Left cardiac atrium (tissue), 4 donors: ENCODE measurements at regions not wholly inside any gene's neighbourhood (a gene's known extent, or its start where the extent isn't known, plus 50 kb on each side); places are given as distances from the start of the nearest gene placed in this dataset.
"Not testable (repeated sequence)": the region's sequence is repeated elsewhere in the genome, so short reads cannot be mapped to it uniquely, and the experiment has no call there.

Source experiments
- ATAC-seq, 2 donors: fragments of 200-7000 bp; cut with Tn5 transposase; one replicate each; pipeline ENCODE4 v1.9.1; 2020; ENCODE audit warnings: mild to moderate bottlenecking in 2 of 2, moderate library complexity in 2 of 2
- DNase-seq: peaks from one replicate; pipeline ENCODE4 v3.0.0-alpha.2; 2020
- intact Hi-C, 2 donors: fragments of 100-400 bp; cut with DNase I; formaldehyde crosslinking; loops; one replicate each; pipeline versions ENCODE4 v1.14.1 to v1.15.1; 2022 to 2023
- donor health status: DM: no; HTN: yes; CAD: no.
- donor health status: DM: no; HTN: yes; CAD: no; lungs with severe emphysema.
- donor health status: DM: yes; HTN: yes; CAD: no.
- donor health status: Dilated cardiomyopathy.

DNA sequence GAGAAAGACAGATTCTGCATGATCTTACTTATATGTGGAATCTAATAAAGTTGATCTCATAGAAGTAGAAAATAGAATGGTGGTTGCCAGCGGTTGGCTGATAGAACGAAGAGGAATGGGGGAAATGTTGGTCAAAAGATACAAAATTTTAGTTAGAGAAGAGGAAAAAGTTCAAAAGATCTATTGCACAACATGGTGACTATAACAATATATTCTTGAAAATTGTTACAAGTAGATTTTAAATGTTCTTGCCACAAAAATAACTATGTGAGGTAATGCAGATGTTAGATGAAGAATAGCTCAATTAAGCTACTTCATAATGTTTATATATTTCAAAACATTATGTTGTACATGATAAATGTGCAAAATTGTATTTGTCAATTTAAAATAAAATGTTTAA, 112.3 kb upstream of the SMIM30 start:
- no peak for DNase-seq
- ATAC-seq: no peak

DNA sequence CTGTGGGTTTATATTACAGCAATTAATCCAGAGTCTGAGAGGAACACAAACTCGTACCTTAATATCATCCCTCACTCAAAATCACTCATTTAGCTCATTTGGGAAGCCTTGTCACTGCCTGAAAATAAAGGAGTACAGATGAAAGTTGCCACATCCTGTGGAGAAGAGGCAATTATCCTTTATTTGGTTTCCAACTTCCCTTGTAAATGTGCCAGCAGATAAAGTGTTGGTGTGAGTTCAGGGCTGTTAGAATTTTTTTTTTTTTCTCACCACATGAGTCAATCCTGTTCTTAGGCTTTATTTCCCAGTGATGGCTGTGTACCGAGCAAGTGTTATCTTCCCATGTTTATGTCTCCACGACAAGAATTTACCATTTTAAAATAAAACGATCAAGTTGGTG, 99.0 kb upstream of the SMIM30 start:
- DNase-seq (no peak), ATAC-seq (peak in 1 of 2 donors; percentile 30)
- intact Hi-C loops: no loop called here

More for the DNA sequence above, 112.3 kb upstream of the SMIM30 start:
- intact Hi-C loops: no loop called here

DNA sequence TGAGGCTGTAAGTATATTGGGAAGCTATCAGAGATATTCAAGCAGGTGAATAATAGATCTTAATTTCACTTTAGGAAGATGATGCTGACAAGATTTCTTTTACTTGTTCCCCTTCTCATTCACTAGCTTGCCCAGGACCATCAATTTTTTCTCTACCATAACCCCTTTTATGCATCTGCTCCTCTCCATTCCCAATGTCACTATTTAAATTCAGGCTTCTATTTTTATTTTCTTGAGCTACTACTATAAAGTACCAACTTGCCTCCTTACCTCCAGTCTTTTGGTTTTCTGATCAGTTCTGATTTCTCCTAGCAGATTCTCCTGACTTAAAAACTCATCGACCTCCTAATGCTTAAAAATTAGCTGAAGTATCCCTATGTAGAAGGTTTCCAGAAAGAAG, 97.7 kb upstream of the SMIM30 start:
- DNase-seq: no peak
- ATAC-seq: no peak
- intact Hi-C loops: no loop called here

DNA sequence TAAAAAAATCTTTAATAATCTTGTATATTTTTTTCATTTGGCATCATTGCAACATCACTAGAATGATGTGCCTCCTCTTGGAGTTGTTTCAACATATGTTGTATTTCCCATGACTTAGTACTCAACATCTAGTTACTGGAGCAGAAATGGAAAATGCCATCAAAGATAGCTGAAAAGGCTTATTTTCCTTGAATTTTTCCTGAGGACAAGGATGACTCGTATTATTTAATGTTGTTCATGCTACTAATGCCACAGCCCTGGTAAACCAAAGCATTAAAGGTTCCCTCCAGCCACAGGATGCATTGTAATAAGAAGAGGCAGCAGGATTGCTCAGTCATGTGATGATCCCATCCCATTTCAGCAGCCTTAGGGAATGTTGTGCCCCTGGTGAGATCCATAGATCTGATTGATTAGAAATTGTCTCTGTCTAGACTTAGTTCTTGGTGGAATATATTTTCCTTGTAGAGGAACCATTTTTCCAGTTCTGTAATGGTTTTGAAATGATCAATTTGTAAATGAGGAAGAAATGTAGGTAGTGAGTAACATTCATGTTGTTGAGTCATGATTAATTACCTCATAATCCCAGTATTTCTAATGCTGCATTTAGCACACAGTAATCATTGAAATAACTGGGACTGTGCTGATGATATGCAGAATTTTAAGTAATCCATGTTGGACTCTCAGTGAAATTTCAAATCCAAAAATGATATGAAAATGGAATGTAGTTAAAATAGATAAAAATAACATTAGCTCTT, 91.3 kb upstream of the SMIM30 start:
- ATAC-seq (no peak), DNase-seq (no peak)
- intact Hi-C loops: no loop called here

DNA sequence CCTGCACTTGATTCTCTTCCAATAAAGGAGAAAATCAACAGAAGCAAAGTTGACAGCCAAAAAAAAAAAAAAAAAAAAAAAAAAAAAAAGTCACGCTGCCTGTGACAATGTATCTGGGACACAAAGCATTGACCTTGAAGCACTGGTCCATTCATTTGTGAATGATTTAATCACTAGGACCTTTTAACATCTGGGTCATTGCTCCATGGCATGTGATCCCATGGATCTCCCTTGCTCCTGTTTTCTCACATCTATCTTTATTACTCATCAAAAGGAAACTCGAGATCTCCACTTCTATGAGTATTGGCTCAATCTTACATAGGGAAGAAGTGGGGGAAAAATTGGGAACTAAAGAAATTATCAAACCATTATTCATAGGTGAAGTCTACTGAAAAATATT, 89.6 kb upstream of the SMIM30 start:
- intact Hi-C loops: no loop called here
- DNase-seq (no peak), ATAC-seq (no peak)

DNA sequence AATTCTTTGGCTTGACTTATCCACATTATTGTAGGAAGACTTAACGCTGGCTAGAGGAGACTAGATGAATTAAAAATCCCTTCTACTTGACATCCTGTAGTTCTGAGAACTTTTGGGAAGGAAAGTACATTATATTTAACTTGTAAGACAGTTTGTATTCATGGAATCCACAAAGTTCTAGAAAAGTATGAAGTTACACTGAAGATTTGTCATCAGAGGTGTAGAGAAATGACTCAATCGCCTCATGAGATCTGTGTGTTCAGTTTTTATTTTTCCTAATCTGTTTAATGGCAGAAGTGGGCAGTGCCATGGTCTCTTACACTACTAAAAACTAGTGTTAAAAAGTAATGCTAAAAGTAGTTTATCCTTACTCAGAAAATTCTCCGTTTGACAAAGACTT, 89.1 kb upstream of the SMIM30 start:
- DNase-seq: no peak

DNA sequence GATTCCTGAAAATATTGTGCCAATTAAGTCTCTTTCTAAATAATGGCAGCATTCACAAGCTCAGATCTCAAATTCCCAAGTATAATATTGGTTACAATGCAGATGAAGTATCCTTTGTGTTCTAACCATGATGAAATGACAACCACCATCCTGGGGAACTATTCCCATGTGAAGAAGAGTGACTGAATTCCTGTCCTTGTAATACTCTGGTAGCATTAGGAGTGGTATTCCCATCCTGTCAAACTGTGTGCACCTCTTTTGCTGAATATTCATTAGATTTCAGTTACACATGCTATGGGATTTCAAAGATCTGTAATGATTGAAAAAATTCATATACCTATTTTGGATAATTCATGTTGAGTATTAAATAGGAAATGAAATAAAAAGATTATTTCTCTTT, 86.1 kb upstream of the SMIM30 start:
- DNase-seq (no peak), ATAC-seq (no peak)
- intact Hi-C loops: no loop called here

More for the DNA sequence above, 89.1 kb upstream of the SMIM30 start:
- no peak for ATAC-seq
- intact Hi-C loops: no loop called here

DNA sequence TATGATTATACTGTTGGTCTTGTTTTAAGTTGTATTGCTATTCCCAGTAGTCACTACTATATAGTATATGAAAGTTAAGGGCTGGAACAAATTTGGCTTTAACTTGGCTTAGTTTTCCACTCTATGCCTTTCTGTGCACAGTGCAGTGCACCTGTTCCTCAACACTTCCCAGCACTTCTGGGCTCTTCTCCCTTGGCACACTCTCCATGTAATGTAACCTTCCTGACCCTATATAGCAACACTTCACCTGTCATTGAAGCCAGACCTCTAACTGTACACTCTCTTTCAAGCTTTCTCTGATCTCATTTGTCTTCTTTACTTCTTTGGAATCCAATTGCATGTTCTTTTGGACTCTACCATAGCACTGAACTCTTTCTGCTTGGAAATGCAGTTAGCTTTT, 83.9 kb upstream of the SMIM30 start:
- intact Hi-C loops: no loop called here
- DNase-seq: no peak
- no peak for ATAC-seq

DNA sequence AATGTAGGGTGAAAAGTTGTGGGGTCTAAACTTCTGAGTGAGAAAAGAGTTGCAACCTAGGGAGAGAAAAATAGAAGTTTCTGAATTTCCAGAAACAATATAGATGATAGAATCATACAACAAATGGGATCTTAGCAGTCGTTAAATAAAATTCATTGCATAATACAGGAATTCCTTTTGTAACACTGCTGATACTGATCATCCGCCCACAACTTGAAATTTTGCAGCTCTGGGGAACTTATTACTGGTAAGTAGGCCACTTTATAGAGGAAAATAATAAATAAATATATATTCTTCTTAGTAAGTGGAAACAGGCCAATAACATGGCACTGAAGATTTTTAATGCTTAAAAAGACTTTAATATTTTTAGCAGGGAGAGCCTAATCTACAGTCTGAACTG, 81.9 kb upstream of the SMIM30 start:
- intact Hi-C loops: no loop called here
- DNase-seq (no peak), ATAC-seq (no peak)

DNA sequence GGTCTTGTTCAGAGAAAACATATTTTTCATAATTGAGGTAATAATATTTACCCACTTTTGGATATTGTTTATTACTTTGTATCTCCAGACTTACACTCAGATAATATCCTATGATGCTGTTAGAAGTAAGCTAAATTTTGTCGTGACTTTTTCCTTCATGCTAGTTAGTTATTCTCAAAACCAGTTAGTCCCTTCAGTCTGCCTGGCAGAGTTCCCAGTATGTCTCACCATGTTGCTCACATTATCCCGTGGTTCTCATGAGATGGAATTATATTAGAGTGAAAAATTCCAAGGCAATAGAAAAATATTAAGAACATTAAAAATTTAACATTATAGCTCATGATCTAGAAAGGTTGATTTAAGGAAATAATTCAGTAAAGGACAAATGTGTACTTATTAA, 81.5 kb upstream of the SMIM30 start:
- no peak for ATAC-seq
- no peak for DNase-seq
- intact Hi-C loops: no loop called here

DNA sequence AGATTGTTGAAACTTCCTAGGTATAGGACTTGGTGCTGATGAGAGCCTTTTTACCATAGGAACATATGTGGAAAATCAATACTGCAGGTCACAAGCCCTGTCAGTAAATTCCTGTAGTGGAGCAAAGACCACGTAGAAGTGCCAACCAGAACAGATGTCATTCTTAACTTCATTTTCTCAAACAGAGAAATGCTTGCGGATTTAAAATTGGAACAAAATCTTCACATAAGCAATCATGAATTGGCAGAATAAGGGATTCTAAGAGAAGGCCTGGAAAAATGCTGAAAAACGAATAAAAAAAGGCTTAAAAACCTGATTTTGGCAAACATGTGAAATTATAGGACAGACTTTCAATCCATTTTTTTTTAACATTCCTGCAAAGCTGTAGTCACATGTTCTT, 80.8 kb upstream of the SMIM30 start:
- no peak for ATAC-seq
- intact Hi-C loops: no loop called here

DNA sequence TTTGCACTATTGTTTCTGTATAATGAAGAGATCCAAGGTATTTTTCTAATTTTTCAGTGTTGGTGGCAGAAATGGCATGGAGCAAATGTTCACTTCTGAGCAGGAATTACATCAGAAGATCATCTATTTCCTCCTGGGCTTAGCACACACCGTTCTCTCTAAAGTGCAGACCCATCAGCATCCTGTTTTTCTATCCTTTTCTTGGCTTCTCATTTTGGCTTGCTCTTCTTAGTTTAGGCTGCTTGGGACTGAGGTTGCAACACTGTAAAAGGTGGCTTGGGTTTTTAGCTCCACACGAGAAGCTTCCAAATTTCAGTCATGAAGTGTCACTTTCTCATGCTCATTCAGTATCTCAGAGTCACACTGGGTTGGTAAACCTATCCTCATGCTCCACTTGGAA, 79.9 kb upstream of the SMIM30 start:
- intact Hi-C loops: no loop called here
- no peak for DNase-seq

More for the DNA sequence above, 80.8 kb upstream of the SMIM30 start:
- no peak for DNase-seq

DNA sequence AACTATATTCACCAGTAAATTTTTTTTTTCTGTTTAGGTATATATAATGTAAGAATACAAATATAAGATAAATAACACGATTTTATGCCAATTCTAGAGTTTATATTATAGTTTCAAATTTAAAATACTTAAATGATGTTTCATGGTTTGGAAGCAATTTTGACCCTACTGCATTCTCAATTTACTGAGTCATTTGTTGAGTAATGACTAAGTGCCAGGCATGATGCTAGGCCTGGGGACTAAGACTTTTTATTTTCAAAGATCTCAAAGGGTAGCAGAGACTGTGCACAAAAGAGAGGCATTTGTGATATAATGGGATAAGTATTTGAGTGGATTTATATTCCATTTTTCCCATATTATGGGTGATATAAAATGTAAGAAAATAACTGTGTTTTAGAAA, 78.9 kb upstream of the SMIM30 start:
- intact Hi-C loops: no loop called here
- DNase-seq (no peak), ATAC-seq (no peak)

More for the DNA sequence above, 79.9 kb upstream of the SMIM30 start:
- ATAC-seq: no peak

DNA sequence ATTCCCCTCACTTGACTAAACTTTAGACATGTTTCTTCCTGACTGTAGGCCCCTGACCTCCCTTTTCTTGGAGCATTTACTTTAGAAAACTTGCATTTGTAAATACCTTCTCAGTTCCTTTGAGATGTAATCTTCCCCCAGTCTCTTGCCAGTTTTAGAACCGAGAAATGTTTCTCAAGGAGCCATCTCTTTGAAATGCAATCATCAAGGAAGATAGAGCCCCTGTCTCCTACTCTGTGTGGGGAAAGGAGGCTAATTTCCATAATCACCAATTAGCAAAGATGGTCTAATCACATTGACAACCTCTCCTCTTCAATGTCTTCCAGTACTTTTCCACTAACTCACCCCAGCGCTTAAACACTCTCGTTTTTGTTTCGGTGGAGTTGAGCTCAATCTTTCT, 70.0 kb upstream of the SMIM30 start:
- DNase-seq: no peak
- intact Hi-C loops: no loop called here

DNA sequence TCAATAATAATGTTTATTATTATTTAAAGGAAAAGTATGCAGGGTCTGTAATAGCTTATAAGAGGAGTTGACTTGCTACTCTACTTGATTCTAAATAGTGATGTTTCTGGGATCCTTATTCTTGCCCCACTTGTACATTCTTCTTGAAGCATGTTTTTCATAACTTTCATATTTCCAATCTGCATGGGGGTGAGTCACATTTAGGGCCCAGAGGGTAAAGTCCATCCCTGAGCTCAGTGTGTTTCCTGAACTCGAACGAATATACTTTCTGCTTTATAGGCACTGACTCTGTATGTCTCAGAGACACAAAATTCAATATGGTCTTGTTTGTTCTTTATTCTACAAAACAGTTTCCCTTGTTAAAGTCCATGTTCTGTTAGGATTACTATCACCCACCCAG, 61.0 kb upstream of the SMIM30 start:
- no peak for DNase-seq
- intact Hi-C loops: no loop called here
- ATAC-seq: no peak

More for the DNA sequence above, 70.0 kb upstream of the SMIM30 start:
- ATAC-seq: no peak

DNA sequence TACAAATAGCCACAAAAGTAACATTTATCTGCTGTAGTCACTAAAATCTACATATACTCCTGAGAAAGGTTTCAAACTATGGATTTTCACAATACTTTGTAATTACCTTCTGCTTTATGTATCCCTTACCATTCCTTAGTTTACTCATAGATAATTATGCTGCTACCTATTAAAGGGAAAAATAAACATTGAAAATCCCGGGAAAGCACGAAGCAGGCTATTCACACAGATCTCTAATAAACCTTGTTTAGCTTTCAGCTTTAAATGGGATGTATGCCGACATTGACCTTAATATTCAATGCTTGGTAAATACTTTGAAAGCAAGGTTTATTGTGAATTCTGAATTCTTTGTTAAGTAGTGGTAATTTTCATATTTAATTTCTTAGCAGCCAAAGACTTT, 58.5 kb upstream of the SMIM30 start:
- intact Hi-C loops: no loop called here
- ATAC-seq (no peak), DNase-seq (no peak)

DNA sequence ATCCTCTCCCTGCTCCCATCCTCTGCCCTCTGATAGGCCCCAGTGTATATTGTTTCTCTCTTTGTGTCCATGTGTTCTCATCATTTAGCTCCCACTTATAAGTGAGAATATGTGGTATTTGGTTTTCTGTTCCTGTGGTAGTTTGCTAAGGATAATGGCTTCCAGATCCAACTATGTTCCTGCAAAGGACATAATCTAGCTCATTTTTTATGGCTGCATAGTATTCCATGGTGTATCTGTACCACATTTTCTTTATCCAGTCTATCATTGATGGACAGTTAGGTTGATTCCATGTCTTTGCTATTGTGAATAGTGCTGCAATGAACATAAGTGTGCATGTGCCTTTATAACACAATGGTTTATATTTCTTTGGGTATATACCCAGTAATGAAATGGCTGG, 57.8 kb upstream of the SMIM30 start:
- DNase-seq, ATAC-seq, intact Hi-C loops: not testable (repeated sequence)

DNA sequence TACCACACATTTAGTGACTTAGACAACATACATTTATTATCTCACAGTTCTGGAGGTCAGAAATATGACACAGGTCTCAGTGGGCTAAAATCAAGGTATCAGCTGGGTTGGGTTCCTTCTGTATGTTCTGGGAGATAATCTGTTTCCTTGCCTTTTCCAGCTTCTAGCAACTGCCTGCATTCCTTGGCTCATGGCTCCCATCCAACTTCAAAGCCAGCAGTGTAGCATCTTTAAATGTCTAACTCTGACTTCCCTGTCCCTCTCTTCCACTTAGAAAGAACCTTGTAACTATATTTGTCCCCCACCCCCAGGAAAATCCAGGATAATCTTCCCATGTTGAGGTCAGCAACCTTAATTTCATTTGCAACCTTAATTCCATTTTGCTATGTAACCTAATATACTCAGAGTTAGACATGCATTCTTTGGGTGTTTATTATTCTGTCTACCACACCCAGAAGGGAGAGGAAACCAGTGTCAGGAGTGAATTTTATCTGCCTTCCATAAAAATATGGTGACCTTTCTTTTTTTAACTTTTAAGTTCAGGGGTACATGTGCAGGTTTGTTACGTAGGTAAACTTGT, 57.3 kb upstream of the SMIM30 start:
- intact Hi-C loops: no loop called here
- ATAC-seq (no peak), DNase-seq (no peak)

DNA sequence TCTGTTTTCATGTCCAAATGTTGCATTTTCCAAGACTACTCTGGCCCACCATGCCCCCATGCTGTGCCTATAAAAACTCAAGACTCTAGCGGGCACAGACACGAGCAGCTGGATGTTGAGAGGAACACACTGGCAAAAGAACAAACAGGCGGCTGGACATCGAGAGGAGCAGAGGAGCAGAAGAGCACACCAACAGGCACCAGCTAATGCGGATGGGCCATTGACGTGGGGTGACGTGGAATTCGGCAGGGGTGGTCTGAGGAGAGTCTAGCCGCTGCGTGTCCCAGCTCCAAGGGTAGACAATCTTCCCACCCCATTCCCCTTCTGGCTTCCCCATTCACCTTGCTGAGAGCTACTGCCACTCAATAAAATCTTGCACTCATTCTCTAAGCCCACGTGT, 54.4 kb upstream of the SMIM30 start:
- ATAC-seq: no peak
- DNase-seq: no peak
- intact Hi-C loops: no loop called here

DNA sequence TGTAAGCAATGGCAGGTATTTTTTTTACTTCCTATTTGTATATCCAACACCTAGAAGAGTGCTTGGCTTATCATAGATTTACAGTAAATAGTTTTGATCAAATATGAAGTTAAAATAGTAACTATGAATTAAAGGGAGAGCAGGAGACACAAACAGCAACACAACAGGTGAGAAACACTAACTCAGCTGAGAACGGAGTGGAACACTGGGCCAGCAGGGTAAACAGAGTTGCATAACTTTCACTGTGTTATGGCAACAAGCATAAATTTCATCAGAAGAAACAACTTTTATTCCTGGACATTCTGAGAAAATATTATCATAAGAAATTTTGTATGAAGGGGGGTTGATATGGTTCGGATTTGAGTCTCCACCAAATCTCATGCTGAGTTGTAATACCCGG, 52.2 kb upstream of the SMIM30 start:
- DNase-seq (no peak), ATAC-seq (no peak)
- intact Hi-C loops: no loop called here
